ENCODE measurements at regions not wholly inside any gene's neighbourhood (a gene's known extent, or its start where the extent isn't known, plus 50 kb on each side); places are given as distances from the start of the nearest gene placed in this dataset.

DNA sequence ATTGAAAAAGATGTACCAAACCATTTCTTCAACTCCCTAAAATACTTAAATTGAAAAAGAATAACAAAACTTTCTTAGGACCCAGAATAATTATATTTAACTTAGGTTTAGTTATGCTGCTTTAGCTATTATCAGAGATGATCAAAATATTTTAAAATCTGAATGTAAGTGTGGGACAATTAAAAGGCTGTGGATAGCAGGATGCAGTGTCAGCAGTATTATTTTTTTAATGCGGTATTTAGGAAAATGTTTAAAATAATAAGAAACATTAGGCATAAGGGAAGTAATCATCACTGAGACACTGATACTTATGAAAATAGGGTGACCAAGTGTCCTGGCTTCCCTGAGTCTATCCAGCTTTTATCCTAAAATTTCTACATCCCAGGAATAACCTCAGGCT, 161.5 kb upstream of the PTCHD4 start:
- Histone ChIP-seq H3K27ac (no peak overlapping the region), H3K4me1 (no peaks in the 10 kb centered on the region), H3K36me3 (no peaks in the 10 kb centered on the region), H3K4me3 (no peak overlapping the region), H3K9me3 (peaks cover 0 to 15% (median 2%) of the 10 kb centered on the region in 12 donors), H3K27me3 (no peaks in the 10 kb centered on the region)
- TF ChIP-seq POLR2A (IDR thresholded peaks at IDR 0.05) = no peak
- TF ChIP-seq, protein P1, sequence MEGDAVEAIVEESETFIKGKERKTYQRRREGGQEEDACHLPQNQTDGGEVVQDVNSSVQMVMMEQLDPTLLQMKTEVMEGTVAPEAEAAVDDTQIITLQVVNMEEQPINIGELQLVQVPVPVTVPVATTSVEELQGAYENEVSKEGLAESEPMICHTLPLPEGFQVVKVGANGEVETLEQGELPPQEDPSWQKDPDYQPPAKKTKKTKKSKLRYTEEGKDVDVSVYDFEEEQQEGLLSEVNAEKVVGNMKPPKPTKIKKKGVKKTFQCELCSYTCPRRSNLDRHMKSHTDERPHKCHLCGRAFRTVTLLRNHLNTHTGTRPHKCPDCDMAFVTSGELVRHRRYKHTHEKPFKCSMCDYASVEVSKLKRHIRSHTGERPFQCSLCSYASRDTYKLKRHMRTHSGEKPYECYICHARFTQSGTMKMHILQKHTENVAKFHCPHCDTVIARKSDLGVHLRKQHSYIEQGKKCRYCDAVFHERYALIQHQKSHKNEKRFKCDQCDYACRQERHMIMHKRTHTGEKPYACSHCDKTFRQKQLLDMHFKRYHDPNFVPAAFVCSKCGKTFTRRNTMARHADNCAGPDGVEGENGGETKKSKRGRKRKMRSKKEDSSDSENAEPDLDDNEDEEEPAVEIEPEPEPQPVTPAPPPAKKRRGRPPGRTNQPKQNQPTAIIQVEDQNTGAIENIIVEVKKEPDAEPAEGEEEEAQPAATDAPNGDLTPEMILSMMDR (IDR thresholded peaks at IDR 0.05) = no peak
- intact Hi-C loops (cut with DNase I) = no loop called here
- WGBS, 4 donors = 96 to 100% (median 98%) methylated on average over 1 of the region's 1 CpG
- DNase-seq = no peak
- no peak for ATAC-seq

DNA sequence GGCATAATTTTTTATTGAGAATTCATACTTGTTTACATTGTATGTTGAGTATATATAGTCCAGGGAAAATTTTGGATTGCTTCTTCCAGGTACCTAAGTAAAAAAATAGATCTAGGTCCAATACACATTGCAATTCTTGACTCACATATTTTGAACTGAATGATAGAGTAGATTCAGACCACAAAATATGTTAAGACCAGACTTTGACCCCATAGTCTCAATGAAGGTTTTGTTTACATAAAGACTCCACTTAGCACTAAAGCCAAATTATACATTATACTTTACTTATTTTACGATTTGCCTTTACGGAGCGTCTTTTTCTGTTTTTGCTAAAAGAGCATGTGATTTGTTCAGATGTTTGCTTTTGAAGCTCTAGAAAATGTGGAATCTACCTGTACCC, 144.1 kb upstream of the PTCHD4 start:
- Histone ChIP-seq H3K4me3 (no peak overlapping the region), H3K4me1 (no peaks in the 10 kb centered on the region), H3K27ac (no peak overlapping the region), H3K9me3 (no peaks in the 10 kb centered on the region), H3K27me3 (no peaks in the 10 kb centered on the region), H3K36me3 (no peaks in the 10 kb centered on the region)
- ATAC-seq = no peak
- WGBS, 4 donors = 62 to 96% (median 71%) methylated on average over 3 of the region's 3 CpGs
- DNase-seq = no peak
- intact Hi-C loops (cut with DNase I) = no loop called here
- no peak for TF ChIP-seq POLR2A (IDR thresholded peaks at IDR 0.05)
- TF ChIP-seq, protein P1 (IDR thresholded peaks at IDR 0.05) = no peak

DNA sequence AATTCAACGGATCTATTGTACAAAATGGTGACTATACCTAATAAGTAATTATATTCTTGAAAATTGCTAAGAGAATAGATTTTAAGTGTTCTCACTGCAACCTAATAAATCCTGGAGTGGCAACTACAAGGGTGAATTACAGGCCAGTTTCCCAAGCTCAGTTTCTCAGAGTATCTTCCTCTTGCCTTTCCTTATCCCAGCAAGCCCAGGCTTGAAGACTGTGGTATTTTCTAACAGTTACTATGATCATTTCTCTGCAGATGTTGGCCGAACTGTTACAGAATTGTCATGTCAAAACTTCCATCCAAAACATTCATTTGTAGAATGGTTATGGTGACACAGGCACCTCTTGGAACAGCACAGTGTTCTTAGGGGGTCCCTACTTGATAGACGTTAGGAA, 138.1 kb upstream of the PTCHD4 start:
- H3K9me3 ChIP-seq = no peaks in the 10 kb centered on the region
- TF ChIP-seq, protein P1 (IDR thresholded peaks at IDR 0.05) = no peak
- no peak for TF ChIP-seq POLR2A (IDR thresholded peaks at IDR 0.05)
- no peak overlapping the region for H3K27ac ChIP-seq
- DNase-seq = no peak
- no peaks in the 10 kb centered on the region for H3K36me3 ChIP-seq
- no peaks in the 10 kb centered on the region for H3K4me1 ChIP-seq
- intact Hi-C loops (cut with DNase I) = no loop called here
- no peak overlapping the region for H3K4me3 ChIP-seq
- 53 to 89% (median 72%) methylated on average over 3 of the region's 3 CpGs for WGBS, 4 donors
- no peak for ATAC-seq
- H3K27me3 ChIP-seq = no peaks in the 10 kb centered on the region

DNA sequence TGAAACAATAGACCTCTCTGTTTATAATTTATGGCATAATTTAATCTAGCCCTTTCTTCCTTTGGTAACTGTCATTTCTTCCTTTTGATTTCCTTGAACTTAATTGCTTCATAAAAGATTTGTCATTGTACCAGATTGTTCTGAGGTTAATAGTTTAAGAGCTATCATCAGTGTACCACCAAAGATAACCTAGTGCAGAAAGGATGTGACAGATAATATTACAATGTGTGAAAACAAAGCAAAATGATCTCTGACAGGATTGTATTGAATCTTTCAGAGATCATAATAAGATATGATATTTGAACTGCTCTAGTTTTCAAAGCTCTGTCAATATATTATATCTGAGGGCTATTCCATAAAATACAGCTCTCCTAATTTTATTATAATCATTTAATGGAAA, 132.1 kb upstream of the PTCHD4 start:
- Histone ChIP-seq H3K27ac (no peak overlapping the region), H3K9me3 (peaks cover 0 to under 1% (median 0%) of the 10 kb centered on the region in 12 donors), H3K4me1 (no peaks in the 10 kb centered on the region), H3K27me3 (no peaks in the 10 kb centered on the region), H3K36me3 (no peaks in the 10 kb centered on the region), H3K4me3 (no peak overlapping the region)
- intact Hi-C loops (cut with DNase I) = no loop called here
- ATAC-seq = no peak
- no peak for DNase-seq
- TF ChIP-seq, protein P1 (IDR thresholded peaks at IDR 0.05) = no peak
- TF ChIP-seq POLR2A (IDR thresholded peaks at IDR 0.05) = no peak
